ENCODE measurements at regions not wholly inside any gene's neighbourhood (a gene's known extent, or its start where the extent isn't known, plus 50 kb on each side); places are given as distances from the start of the nearest gene placed in this dataset.

DNA sequence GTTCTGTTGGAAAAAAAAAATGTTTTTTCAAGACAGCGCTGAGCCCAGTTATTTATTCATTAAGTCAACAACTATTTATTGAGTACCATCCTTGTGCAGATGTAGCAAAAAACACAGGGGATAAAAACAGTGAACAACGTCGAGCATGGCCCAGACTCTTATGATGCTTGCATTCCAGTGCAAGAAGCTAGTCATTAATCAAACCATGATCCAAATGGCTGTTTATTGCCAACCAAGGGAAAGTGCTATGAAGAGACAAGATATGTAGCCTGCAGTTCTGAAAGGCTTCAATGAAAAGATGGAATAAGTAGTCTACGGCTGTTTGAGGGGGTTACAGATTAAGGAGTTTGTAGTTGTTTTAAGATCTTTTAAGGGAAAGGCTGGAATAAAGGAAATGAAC lies 262.3 kb downstream of the NEBL start:
- no peak overlapping the region for H3K4me3 ChIP-seq (ENCODE audit: extremely low read depth in 1 of 4, insufficient read depth in 2 of 4, low read depth in 3 of 4, low read length in 4 of 4)
- H3K23me2 ChIP-seq (ENCODE audit: low read depth, low read length): no peaks in the 10 kb centered on the region
- no peak overlapping the region for H2BK15ac ChIP-seq (ENCODE audit: low read length)
- H4K20me1 ChIP-seq (replicated peaks in 1 of 2; ENCODE audit: control insufficient read depth in 1 of 2, insufficient read depth in 2 of 2, low read length in 2 of 2): no peaks in the 10 kb centered on the region
- H2BK20ac ChIP-seq (ENCODE audit: low read length): no peak overlapping the region
- no peak overlapping the region for H3K56ac ChIP-seq (replicated peaks; ENCODE audit: insufficient read length, low read depth, low read length)
- H3K79me1 ChIP-seq (ENCODE audit: low read depth, low read length): no peaks in the 10 kb centered on the region
- H3K27me3 ChIP-seq (replicated peaks in 1 of 4; ENCODE audit: control insufficient read depth in 3 of 4, extremely low read depth in 1 of 4, insufficient read depth in 3 of 4, low read length in 3 of 4): peaks cover 0 to 1% (median 0%) of the 10 kb centered on the region in 4 experiments; a peak in 1 of 7 replicates
- no peak for FAIRE-seq
- H2BK5ac ChIP-seq (ENCODE audit: low read depth, low read length): no peak overlapping the region
- H2AFZ ChIP-seq (ENCODE audit: low read length): no peak overlapping the region
- H2AK5ac ChIP-seq (ENCODE audit: low read depth, low read length): no peak overlapping the region
- no peak overlapping the region for H3K9ac ChIP-seq (replicated peaks in 1 of 4; ENCODE audit: extremely low read depth in 1 of 4, low read depth in 3 of 4, low read length in 3 of 4)
- no peak overlapping the region for H2BK120ac ChIP-seq (replicated peaks; ENCODE audit: low read depth, low read length)
- TF ChIP-seq BACH1 (IDR thresholded peaks at IDR 0.05; ENCODE audit: low read length) (no peak), MAFK (IDR thresholded peaks at IDR 0.05; ENCODE audit: low read depth, low read length) (no peak)
- H3K14ac ChIP-seq (ENCODE audit: insufficient read length): no peak overlapping the region
- no peak overlapping the region for H4K8ac ChIP-seq (ENCODE audit: extremely low read depth, insufficient read depth, low read length)
- ChIA-PET CTCF (ENCODE audit: partially characterized antibody) (no interaction called here), POLR2A (ENCODE audit: partially characterized antibody) (no interaction called here)
- no peak overlapping the region for H4K91ac ChIP-seq (replicated peaks; ENCODE audit: insufficient read length, low read length)
- no peaks in the 10 kb centered on the region; a peak in 1 of 8 replicates for H3K36me3 ChIP-seq (ENCODE audit: control insufficient read depth in 2 of 4, insufficient read depth in 4 of 4, low read length in 3 of 4)
- DNase-seq (ENCODE audit: low read depth in 1 of 2, low spot score in 2 of 2): no peak
- H3K79me2 ChIP-seq (ENCODE audit: control insufficient read depth in 1 of 2, insufficient read depth in 2 of 2, low read length in 2 of 2): no peaks in the 10 kb centered on the region
- no peak overlapping the region for H3K18ac ChIP-seq (ENCODE audit: extremely low read depth, low read length)
- WGBS, 2 experiments (ENCODE audit: extremely low coverage in 1 of 2, insufficient coverage in 1 of 2, insufficient read length in 1 of 2, insufficient replicate concordance in 2 of 2, low coverage in 1 of 2, low lambda C conversion rate in 2 of 2, missing lambda C conversion rate in 1 of 2): 86% methylated on average over 4 of the region's 4 CpGs; no CpG with 5 or more reads in 1 of the 2 experiments
- no peak overlapping the region for H3K4ac ChIP-seq (replicated peaks; ENCODE audit: insufficient read length, low read depth, low read length)
- no peak overlapping the region for H3K4me2 ChIP-seq (ENCODE audit: insufficient read depth in 1 of 2, low read depth in 2 of 2, low read length in 2 of 2)
- 0 out of 7 replicates have a peak, but pooled peaks cover 0 to 2% (median 0%) of the 10 kb centered on the region in 4 experiments for H3K4me1 ChIP-seq (replicated peaks in 1 of 4; ENCODE audit: control insufficient read depth in 3 of 4, insufficient read depth in 4 of 4, low read length in 3 of 4)
- H2BK12ac ChIP-seq (ENCODE audit: low read depth, low read length): no peak overlapping the region
- no peak overlapping the region for H3K23ac ChIP-seq (ENCODE audit: insufficient read length)
- H3K9me3 ChIP-seq (ENCODE audit: insufficient read depth in 2 of 2, low read depth in 1 of 2, low read length in 1 of 2): no peaks in the 10 kb centered on the region
- H4K5ac ChIP-seq (ENCODE audit: insufficient read length, low read depth, low read length): no peak overlapping the region
- no peak overlapping the region for H3K27ac ChIP-seq (ENCODE audit: low read depth, low read length)

Measured in H1 (cell line).